ENCODE measurements at regions not wholly inside any gene's neighbourhood (a gene's known extent, or its start where the extent isn't known, plus 50 kb on each side); places are given as distances from the start of the nearest gene placed in this dataset.
"Not testable (repeated sequence)": the region's sequence is repeated elsewhere in the genome, so short reads cannot be mapped to it uniquely, and the experiment has no call there.

GRCh38 chr20:48350313-48350988, 477.3 kb downstream of the PREX1 start:
- no peak for DNase-seq

DNA sequence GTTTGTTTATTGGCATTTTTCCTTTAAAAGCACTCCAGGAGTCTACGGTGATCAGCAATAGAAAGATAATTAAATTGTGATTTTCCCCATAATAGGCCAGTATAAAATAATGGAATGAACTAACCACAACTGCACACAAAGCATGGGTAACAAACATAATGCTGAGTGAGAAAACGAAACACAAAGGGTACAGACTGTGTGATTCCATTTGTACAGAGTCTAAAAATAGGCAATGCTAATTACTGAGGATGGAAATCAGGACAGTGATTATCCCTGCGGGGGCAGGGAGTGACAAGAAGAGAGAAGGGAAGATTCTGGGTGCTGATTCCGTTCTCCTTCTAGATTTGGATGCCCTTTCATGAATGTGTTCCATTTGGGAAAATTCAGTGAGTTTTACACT, 478.1 kb downstream of the PREX1 start:
- no peak for DNase-seq

DNA sequence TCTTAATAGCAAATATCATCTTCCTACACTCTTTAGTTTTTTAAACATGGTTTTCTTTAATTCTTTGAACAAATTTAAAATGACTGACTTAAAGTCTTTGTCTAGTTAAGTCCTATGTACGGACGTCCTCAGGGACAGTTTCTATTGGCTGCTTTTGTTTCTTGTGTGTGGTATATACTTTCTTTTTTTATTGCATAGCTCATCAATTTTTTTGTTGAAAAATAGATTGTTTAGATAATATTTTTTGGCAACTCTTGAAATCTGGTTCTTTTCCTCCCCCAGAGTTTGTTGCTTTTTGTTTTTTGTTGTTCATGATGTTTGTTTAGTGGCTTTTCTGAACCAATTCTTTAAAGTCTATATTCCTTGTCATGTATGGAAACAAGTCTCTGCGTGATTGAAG, 479.8 kb downstream of the PREX1 start:
- DNase-seq: no peak

GRCh38 chr20:48342822-48343513, 484.8 kb downstream of the PREX1 start:
- no peak for DNase-seq

DNA sequence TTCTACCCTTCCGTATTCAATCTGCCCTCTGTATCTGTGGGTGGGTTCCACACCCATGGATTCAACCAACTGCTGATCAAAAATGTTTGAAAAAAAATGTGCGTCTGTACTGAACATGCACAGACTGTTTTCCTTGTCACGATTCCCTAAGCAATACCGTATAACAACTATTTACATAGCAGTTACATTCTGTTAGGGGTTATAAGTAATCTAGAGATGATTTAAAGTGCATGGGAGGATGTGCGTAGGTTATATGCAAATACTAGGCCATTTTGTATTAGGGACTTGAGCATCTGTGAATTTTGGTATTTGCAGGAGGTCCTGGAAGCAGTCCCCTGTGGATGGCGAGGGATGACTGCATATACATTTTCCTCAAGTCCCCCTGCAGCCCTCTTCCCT, 486.9 kb downstream of the PREX1 start:
- no peak for DNase-seq

- DNase-seq: no peak
Measured at GRCh38 chr20:48339986-48340882, 487.6 kb downstream of the PREX1 start.

DNA sequence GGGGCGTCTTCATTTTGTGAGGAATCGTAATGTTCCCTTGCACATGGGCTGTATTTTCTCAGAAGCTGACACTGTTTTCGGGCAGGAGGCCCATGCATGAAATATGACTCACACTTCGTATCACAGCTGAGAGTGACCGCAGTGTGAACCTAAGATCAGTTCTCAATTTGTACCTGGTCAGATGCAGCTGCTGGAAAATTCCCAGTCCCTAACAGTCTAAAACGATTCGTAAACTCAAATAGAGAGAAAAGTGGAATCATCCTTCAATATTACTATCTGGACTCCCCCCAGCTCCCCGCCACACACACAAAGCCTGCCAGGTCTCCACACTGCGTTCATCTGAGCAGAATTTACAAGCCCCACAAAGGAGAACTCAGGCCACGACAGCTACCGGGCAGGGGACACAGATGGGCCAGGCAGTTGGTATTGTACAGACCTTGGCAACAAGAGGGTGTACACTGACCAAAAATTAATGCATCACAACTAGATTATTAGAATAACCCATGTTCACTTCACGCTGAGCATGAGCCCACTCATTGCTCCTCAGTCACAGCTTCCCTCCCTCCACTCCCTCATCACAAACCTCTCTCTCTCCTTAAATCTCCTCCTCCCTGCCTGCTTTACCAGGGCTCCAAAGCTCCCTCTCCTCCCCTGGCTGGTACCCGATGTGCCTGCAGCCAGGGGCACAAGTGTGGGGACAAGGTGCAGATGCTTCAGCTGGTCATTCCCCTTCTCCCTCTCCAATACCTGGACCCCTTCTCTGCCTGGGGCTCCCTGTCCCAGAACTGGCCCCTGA, 488.4 kb downstream of the PREX1 start:
- no peak for DNase-seq

- no peak for DNase-seq
Measured at GRCh38 chr20:48338717-48339116, 489.1 kb downstream of the PREX1 start.

DNA sequence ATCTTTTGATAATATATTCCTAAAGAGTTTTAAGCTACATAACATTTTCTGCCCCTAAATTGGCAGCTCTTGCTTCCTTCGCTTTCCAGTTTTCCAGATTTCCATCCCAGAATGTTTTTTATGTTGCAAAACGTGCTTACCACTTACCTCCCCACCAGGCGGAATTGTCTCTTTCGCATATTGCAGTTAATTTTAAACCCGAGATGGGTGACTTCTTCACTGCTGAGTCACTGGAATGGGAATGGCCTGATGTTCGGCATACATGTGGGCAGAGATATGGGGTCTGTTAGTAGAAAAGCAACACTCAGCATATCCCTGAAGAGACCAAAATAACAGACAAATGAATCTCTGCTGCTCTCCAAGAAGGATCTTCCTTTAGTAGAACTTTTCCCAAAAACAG, 491.2 kb downstream of the PREX1 start:
- no peak for DNase-seq

DNA sequence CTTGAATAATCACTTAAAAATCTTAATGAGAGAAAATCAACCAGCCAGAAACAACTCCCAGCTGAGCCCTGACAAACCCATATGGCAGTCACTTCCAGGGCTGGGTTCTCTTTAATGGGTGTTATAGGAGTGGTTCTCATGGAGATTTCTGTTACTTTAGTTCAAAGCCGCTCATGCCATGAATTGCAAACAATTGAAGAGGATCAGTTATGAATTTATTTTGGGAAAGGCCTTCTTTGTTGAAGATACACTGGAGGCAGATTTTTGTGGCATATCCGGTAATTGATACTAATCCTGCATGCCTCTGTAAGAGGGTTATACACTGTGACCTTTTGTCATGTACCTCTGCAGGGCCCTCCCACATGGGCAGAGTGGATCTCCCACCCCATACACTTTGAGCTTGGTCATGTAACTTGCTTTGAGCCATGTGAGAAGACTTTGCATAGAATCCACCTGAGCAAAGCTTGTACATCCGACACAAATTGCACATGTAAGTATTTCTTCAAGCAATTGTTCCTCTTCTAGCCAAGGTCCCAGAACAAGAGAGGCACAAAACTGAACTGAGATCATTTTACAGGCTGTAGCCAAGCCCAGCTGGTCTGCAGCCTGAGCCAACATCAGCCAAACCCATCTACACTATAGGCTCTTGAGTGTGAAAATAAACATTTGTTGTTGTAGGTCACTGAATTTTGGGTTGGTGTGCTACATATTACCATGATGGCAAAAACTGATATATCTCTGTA, 492.3 kb downstream of the PREX1 start:
- no peak for DNase-seq

- DNase-seq: no peak
Measured at GRCh38 chr20:48333707-48334106, 494.1 kb downstream of the PREX1 start.

DNA sequence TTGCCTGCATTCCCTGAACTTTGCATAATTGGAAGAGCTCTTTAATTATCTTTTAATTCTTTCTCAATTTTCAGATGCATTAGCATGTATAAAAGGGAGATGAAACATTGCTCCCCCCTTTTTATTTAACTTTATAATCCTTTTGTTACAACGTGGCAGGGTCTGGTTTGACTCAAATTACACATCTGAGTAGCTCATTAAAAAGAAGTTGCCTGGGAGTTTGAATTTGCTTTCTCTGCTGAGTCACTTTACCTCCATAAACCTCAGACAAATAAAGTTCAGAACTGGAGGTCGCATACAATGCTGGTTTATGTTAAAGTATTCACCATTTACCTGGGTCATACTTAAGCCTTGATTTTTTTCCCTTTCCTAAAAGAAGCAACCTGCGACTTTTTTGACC, 495.2 kb downstream of the PREX1 start:
- no peak for DNase-seq

- DNase-seq: no peak
Measured at GRCh38 chr20:48331518-48332286, 496.1 kb downstream of the PREX1 start.

DNA sequence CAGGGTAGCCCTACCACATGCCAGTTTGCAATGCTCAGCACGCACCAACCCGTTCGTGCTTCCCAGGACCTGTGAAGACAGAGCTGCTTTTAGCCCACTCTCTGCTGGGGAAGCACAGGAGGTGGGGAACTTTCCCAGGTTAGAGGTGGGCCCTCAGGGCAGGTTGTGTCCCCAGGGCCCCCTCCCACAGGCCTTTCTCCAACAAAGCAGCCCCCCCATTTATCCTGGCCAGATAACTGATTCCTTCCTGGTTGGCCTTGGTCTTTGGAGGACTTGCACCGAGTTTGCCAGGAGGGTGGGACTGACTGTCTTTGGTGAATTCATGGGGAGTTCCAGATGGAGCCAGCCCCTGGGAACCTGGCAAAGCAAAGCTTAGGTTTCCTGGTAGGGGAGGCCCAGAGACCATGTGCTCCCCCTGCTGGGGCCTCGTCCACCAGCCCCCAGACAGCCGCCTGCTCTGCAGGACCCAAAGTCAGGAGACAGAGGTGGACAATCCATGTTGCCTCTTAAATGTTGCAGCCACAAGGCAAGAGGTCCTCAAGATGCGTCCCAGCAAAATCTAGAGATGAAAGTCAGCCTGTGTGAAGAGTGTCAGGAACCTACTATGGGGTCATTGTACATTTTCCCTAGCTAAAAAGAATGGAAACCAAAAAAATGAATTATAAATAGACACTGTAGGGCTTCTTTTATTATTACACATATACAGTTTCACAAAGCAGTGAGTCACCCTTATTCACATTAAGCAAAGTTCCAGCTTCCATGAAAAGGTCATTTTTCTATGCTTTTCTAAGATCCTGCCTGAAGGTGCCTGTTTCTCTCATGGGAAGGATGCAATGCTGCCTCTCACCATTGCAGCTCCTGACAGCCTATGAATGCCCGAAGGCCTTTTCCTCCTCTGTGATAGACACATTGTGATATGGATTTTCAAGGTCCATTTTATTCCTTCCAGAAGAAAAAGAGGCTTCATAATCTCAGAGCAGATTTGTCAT, 497.8 kb downstream of the PREX1 start:
- no peak for DNase-seq

DNA sequence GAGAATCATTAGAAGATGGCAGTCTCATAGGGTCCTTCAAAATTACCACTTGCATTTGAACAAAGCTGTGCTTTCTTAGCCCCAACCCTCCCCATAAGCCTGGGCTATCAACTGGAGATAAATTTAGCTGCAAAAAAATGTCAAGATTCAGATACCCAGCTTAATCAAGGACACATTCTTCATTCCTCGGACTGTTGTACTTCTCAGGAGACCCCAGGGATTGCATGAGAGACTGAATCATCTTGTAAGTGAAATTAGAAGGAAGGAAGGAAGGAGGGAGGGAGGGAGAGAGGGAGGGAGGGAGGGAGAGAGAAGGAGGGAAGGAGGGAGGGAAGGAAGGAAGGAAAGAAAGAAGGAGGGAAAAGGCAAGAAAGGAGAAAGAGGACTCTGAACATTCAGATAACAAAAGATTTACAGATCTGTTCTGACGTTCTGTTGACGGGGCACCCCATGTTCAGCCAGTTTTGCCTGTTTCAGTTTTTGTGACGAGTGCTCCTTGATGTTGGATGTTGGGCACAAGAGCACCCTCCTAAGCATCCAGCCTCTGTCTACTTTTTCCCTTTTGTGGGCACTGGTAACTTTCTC, 498.7 kb downstream of the PREX1 start:
- DNase-seq: no peak

DNA sequence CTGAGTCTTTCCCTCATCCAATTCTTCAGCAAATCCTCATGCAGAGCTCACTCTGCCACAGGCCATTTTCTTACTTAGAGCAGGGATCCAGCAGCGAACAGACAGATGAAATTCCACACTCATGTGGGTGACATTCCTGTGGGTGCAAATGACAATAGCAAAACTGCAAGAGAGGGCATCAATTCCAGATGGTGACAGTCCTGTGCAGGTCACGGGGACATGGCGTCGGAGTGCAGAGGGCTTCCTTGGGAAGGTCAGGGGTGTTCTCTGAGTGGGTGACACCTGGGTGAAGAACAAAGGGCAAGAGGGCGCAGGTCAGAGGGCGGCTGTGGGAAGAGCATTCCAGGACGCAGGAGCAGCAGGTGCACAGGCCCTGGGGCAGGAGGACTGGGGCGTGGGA, 500.0 kb downstream of the PREX1 start:
- DNase-seq: not testable (repeated sequence)

GRCh38 chr20:48326868-48327267, 500.9 kb downstream of the PREX1 start:
- DNase-seq: no peak

DNA sequence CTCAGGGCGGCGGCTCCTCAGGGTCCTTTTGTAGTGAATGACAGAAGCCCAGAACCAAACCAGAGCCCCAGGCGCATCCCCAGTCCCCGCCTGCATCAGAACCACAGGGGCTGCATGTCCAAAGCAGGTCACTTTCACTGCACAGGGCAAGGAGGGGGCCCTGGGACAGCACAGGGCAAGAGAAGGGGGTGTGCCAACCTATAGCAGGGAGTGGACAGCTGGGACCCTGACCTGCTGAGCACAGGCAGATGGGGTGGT, 501.4 kb downstream of the PREX1 start:
- no peak for DNase-seq

DNA sequence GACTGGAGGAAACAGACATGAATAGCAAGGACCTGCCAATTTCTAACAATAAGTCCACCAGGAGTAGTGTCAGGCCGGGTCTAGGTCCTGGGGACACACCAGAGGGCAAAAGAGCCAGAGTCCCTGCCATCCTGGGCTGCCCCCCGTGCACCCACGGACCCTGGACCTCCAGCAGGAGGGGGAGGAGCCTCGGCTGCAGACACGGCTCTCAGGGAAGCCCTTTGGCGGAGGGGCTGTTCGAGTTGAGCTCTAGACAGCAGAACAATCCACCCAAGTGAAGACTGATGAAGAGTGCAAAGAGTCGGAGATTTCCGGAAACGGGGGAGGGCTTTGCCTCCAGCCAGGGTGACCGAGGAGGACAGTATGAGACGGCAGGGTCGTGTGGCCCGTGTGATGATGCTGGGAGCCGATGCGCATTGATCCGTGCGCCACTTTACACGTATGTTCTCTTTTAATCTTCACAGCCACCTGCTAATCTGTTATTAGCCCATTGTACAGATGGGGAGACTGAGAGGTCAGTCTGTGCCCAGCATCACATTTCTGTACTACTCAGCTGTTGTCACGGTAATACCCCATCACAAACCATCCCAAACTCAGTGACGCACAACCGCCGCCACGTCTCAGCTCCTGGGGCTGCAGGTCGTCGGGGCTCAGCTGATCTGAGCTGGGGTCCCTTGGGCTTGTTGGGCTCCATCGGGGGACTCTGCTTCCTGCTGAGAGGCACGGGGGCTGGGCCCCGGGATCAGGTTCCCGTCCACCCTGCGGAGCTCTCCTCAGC, 502.0 kb downstream of the PREX1 start:
- DNase-seq: no peak
